ENCODE measurements at regions not wholly inside any gene's neighbourhood (a gene's known extent, or its start where the extent isn't known, plus 50 kb on each side); places are given as distances from the start of the nearest gene placed in this dataset.

DNA sequence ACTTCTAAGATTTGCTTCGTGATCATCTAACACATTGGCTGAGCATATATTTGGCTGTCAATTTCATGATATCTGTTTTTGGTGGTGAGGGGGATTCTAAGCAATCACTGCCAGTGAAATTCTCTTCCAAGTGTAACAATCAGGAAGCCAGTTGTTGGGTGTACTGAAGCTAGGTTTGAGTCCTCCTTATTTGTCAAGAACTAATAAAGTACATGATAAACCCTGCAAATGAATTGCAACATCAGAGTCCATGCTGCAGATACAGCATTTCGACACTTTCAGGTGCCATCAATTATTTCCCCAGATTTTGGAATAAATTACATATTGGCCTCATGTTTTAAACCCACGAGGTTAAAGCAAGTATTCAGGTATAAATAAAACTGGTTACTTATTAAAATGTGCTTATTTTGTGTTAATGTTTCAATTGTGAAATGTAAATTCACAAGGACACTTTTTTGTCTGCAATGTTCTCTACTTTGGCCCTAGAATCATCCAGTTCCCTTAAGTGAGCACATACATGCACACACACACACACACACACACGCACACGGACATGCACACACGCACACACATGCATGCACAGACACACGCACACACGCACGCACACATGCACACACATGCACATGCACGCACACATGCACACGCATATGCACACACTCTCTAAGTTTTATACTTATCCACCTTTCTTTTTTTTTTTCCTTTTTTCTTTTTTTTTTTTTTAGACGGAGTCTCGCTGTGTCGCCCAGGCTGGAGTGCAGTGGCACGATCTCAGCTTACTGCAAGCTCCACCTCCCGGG is 510.2 kb upstream of the KLF6 start:
- TF ChIP-seq, protein P1, sequence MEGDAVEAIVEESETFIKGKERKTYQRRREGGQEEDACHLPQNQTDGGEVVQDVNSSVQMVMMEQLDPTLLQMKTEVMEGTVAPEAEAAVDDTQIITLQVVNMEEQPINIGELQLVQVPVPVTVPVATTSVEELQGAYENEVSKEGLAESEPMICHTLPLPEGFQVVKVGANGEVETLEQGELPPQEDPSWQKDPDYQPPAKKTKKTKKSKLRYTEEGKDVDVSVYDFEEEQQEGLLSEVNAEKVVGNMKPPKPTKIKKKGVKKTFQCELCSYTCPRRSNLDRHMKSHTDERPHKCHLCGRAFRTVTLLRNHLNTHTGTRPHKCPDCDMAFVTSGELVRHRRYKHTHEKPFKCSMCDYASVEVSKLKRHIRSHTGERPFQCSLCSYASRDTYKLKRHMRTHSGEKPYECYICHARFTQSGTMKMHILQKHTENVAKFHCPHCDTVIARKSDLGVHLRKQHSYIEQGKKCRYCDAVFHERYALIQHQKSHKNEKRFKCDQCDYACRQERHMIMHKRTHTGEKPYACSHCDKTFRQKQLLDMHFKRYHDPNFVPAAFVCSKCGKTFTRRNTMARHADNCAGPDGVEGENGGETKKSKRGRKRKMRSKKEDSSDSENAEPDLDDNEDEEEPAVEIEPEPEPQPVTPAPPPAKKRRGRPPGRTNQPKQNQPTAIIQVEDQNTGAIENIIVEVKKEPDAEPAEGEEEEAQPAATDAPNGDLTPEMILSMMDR (IDR thresholded peaks at IDR 0.05; ENCODE audit: control extremely low read depth, extremely low read depth, low read depth, missing control alignments), result no peak
- CTCF ChIA-PET, result no interaction called here
- no peak for DNase-seq (ENCODE audit: extremely low spot score)
- POLR2A ChIA-PET, result no interaction called here

DNA sequence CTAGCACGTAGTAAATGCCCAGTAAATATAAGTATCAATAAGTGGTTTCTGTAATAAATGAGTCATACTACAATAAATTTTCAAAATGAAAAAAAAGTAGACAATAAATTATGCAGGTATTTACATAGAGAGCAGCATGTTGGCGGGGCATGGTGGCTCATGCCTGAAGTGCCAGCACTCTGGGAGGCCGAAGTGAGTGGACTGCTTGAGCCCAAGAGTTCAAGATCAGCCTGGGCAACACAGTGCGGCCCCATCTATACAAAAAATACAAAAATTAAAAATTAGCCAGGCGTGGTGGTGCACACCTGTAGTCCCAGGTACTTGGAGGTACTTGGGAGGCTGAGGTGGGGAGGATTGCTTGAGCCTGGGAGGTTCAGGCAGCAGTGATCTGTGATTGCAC is 509.3 kb upstream of the KLF6 start:
- DNase-seq (ENCODE audit: extremely low spot score), result no peak
- TF ChIP-seq, protein P1 (IDR thresholded peaks at IDR 0.05; ENCODE audit: control extremely low read depth, extremely low read depth, low read depth, missing control alignments), result no peak
- ChIA-PET CTCF (no interaction called here), POLR2A (no interaction called here)

DNA sequence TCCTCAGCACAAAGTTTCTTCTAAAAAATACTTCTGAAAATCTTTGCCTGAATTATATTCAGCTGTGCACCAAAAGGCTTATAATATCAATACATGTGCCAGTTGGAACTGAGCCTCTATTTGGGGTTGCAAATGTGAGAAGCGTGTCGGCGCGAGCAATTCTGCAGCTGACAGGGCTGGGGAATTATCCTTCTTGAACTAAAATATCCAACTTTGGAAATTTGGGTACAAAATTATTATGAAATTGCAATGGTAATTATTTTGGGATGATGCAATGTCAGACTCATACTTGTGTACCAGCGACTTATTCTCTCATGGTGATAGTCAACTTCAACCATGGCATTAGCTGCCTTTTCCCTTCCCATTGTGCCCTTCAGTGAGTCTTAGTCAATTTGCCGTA is 507.0 kb upstream of the KLF6 start:
- POLR2A ChIA-PET, result no interaction called here
- CTCF ChIA-PET, result no interaction called here
- DNase-seq (ENCODE audit: extremely low spot score), result no peak
- TF ChIP-seq, protein P1 (IDR thresholded peaks at IDR 0.05; ENCODE audit: control extremely low read depth, extremely low read depth, low read depth, missing control alignments), result no peak

DNA sequence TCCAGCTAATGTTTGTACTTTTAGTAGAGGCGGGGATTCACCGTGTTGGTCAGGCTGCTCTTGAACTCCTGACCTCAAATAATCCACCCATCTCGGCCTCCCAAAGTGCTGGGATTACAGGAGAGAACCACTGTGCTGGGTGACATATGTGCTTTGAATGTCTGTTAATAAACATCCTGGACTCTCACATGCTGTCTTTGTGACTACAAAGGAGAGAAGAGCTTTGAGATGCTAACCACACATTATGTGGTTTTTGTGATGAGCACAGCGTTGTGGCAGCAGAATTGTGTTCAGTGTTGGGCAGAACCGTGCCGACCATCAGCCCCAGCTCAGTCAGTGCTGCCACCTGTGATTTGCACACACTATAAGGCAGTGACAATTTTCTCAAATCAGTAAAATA is 500.1 kb upstream of the KLF6 start:
- DNase-seq (ENCODE audit: extremely low spot score), result no peak
- CTCF ChIA-PET, result interaction anchor here (1.3 kb wide), 2 partner anchors 22 to 54 kb away, joined by 3 to 4 read pairs; no protein-coding TSS in a partner anchor
- POLR2A ChIA-PET, result no interaction called here
- TF ChIP-seq, protein P1 (IDR thresholded peaks at IDR 0.05; ENCODE audit: control extremely low read depth, extremely low read depth, low read depth, missing control alignments), result no peak

DNA sequence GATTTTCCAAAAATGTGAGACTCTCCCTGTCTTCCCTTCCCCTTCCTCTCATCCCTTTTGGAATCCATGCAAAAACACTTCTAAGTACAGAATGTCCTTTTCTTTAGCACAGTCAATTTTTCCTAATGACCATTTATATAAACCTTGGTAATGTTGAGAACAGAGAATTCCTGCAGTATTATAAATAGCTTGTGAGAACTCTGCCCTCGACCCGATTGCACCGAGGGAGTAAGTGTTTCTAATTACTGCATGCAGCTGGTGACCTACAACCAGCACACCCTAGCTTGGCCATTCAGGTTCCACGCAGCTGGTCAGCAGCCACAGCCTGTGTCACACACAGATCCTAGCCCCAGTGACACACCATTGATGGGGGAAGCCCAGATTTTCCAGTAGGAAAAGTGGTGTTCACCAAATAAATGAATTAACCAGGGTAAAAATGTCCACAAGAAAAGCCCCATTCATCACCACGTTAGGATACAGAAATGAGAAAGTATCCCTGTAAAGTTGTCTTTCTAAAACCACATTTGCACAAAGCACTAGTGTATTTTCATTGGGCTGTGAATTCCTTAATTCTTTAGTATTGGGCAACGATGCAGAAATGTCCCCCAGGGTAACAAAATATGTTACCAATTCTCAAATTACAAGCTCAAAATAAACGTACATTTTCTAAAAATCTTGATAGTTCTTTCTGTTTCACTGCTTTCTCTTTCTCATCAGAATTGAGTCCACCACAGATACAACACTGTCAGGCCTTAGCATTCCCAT is 499.0 kb upstream of the KLF6 start:
- TF ChIP-seq, protein P1 (IDR thresholded peaks at IDR 0.05; ENCODE audit: control extremely low read depth, extremely low read depth, low read depth, missing control alignments), result no peak
- ChIA-PET CTCF (no interaction called here), POLR2A (no interaction called here)
- DNase-seq (ENCODE audit: extremely low spot score), result no peak

DNA sequence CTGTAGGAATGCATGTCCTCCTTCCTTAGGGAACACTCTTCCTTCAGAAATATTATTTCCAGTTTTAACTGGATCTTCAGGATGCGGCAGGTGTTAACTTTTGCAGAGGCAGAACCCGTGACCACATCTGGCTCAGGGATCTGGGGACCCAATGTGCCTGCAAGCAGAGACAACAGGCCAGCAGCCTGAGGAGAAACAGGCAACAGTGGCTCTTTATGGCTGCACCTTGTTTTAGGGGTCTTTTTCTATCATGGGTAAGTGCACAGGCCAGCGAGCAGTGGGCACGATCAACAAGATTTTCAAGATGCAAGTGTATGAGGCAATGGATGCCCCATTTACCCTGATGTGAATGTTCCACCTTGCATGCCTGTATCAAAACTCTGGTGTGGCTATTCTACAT is 497.5 kb upstream of the KLF6 start:
- TF ChIP-seq, protein P1 (IDR thresholded peaks at IDR 0.05; ENCODE audit: control extremely low read depth, extremely low read depth, low read depth, missing control alignments), result no peak
- ChIA-PET CTCF (no interaction called here), POLR2A (no interaction called here)
- DNase-seq (ENCODE audit: extremely low spot score), result no peak

Data from GM10248 (cell line).